ENCODE measurements at regions not wholly inside any gene's neighbourhood (a gene's known extent, or its start where the extent isn't known, plus 50 kb on each side); places are given as distances from the start of the nearest gene placed in this dataset.

DNA sequence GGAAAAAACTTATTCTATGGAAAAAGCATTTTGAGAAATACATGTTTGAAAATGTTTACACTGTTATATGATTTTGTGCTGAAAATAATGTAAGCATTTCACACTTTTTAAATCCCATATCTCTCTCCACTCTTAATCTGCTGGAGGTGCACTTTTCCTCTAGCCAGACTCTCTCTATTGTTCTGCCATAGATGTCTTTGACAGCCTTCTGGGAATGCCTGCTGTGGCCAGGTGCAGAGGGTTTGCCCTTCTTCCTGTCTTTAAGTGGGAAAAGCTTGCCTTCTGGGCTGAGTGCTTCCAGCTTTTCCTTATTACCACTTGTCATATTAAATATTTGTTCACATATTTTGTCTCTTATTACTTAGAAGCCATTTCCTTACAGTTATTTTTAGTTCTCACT, 60.1 kb upstream of the PPM1H start:
- DNase-seq (ENCODE audit: low spot score) = no peak

DNA sequence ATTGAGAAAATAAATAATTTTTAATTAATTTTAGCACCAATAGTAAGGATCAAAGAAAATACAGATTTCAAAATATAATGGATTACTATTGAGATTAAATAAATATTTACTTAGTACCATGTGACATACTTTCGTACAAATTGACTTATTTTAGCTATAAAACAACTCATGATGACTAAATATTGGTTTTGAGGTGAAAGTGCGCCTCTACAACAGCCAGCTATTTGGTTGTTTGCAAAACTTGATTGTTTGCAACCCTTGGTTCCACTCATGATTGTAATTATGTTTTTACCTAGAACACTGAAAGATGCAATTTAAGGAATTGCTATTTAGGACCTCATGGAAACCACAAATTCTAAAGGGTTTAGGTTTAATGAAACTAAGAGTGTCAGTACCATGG, 51.9 kb upstream of the PPM1H start:
- DNase-seq (ENCODE audit: low spot score) = no peak
